Loucy (cell line): ENCODE measurements at regions not wholly inside any gene's neighbourhood (a gene's known extent, or its start where the extent isn't known, plus 50 kb on each side); places are given as distances from the start of the nearest gene placed in this dataset.
"Not testable (repeated sequence)": the region's sequence is repeated elsewhere in the genome, so short reads cannot be mapped to it uniquely, and the experiment has no call there.

Experiments used
- EZH2phosphoT487 ChIP-seq: fragments of 200-600 bp; IDR thresholded peaks from 2 replicates; pipeline ENCODE4 v1.6.1; 2018; ENCODE audit warnings: antibody characterized with exemption, mild to moderate bottlenecking, moderate library complexity, borderline replicate concordance
- TF ChIP-seq, protein P1 (sequence below): fragments of 200-600 bp; sonication (generic); conservative IDR thresholded peaks from 2 replicates; pipeline ENCODE4 v1.5.1; 2014; ENCODE audit warnings: mild to moderate bottlenecking, antibody characterized with exemption, low read length

DNA sequence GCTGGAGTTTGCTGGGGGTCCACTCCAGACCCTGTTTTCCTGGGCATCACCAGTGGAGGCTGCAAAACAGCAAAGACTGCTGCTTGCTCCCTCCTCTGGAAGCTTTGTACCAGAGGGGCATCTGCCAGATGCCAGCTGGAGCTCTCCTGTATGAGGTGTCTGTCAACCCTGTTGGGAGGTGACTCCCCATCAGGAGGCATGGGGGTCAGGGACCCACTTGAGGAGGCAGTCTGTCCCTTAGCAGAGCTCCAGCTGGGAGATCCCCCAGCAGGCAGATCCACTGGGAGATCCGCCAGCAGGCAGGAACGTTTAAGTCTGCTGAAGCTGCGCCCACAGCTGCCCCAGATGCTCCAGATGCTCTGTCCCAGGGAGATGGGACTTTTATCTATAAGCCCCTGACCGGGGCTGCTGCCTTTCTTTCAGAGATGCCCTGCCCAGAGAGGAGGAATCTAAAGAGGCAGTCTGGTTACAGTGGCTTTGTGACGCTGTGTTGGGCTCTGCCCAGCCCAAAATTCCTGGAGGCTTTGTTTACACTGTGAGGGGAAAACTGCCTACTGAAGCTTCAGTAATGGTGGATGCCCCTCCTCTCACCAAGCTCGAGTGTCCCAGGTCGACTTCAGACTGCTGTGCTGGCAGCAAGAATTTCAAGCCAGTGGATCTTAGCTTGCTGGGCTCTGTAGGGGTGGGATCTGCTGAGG is 260.5 kb upstream of the SLC8A1 start:
- TF ChIP-seq, protein P1, sequence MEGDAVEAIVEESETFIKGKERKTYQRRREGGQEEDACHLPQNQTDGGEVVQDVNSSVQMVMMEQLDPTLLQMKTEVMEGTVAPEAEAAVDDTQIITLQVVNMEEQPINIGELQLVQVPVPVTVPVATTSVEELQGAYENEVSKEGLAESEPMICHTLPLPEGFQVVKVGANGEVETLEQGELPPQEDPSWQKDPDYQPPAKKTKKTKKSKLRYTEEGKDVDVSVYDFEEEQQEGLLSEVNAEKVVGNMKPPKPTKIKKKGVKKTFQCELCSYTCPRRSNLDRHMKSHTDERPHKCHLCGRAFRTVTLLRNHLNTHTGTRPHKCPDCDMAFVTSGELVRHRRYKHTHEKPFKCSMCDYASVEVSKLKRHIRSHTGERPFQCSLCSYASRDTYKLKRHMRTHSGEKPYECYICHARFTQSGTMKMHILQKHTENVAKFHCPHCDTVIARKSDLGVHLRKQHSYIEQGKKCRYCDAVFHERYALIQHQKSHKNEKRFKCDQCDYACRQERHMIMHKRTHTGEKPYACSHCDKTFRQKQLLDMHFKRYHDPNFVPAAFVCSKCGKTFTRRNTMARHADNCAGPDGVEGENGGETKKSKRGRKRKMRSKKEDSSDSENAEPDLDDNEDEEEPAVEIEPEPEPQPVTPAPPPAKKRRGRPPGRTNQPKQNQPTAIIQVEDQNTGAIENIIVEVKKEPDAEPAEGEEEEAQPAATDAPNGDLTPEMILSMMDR, result not testable (repeated sequence)
- TF ChIP-seq EZH2phosphoT487, result not testable (repeated sequence)
